ENCODE measurements at regions not wholly inside any gene's neighbourhood (a gene's known extent, or its start where the extent isn't known, plus 50 kb on each side); places are given as distances from the start of the nearest gene placed in this dataset.
A peak's percentile ranks its signal among the peaks of the same experiment; 100 is the strongest.

- no peaks in the 10 kb centered on the region for H3K27me3 ChIP-seq (replicated peaks in 1 of 4; ENCODE audit: control insufficient read depth in 3 of 4, extremely low read depth in 1 of 4, insufficient read depth in 3 of 4, low read length in 3 of 4)
- no peaks in the 10 kb centered on the region for H3K79me1 ChIP-seq (ENCODE audit: low read depth, low read length)
- H4K8ac ChIP-seq (ENCODE audit: extremely low read depth, insufficient read depth, low read length) = no peak overlapping the region
- no peak overlapping the region for H3K4me2 ChIP-seq (ENCODE audit: insufficient read depth in 1 of 2, low read depth in 2 of 2, low read length in 2 of 2)
- DNase-seq (ENCODE audit: low read depth in 1 of 2, low spot score in 2 of 2) (no peak), FAIRE-seq (no peak)
- H3K9me3 ChIP-seq (ENCODE audit: insufficient read depth in 2 of 2, low read depth in 1 of 2, low read length in 1 of 2) = no peaks in the 10 kb centered on the region
- H4K5ac ChIP-seq (ENCODE audit: insufficient read length, low read depth, low read length) = no peak overlapping the region
- H4K20me1 ChIP-seq (replicated peaks in 1 of 2; ENCODE audit: control insufficient read depth in 1 of 2, insufficient read depth in 2 of 2, low read length in 2 of 2) = no peaks in the 10 kb centered on the region
- no peak overlapping the region for H3K56ac ChIP-seq (replicated peaks; ENCODE audit: insufficient read length, low read depth, low read length)
- H3K14ac ChIP-seq (ENCODE audit: insufficient read length) = no peak overlapping the region
- H2AFZ ChIP-seq (ENCODE audit: low read length) = 0 out of 2 replicates have a peak overlapping the region, but pooled peaks have one; percentile 24
- peaks cover 6 to 11% (median 10%) of the 10 kb centered on the region in 4 experiments for H3K4me1 ChIP-seq (replicated peaks in 1 of 4; ENCODE audit: control insufficient read depth in 3 of 4, insufficient read depth in 4 of 4, low read length in 3 of 4)
- H2BK12ac ChIP-seq (ENCODE audit: low read depth, low read length) = 0 out of 2 replicates have a peak overlapping the region, but pooled peaks have one; percentile 42
- H2BK5ac ChIP-seq (ENCODE audit: low read depth, low read length) = 0 out of 2 replicates have a peak overlapping the region, but pooled peaks have one; percentile 19
- ChIA-PET CTCF (ENCODE audit: partially characterized antibody) (no interaction called here), POLR2A (ENCODE audit: partially characterized antibody) (no interaction called here)
- peak overlapping the region; percentile 82 for H2BK20ac ChIP-seq (ENCODE audit: low read length)
- 81% methylated on average over 11 of the region's 11 CpGs; no CpG with 5 or more reads in 1 of the 2 experiments for WGBS, 2 experiments (ENCODE audit: extremely low coverage in 1 of 2, insufficient coverage in 1 of 2, insufficient read length in 1 of 2, insufficient replicate concordance in 2 of 2, low coverage in 1 of 2, low lambda C conversion rate in 2 of 2, missing lambda C conversion rate in 1 of 2)
- no peak overlapping the region for H3K4me3 ChIP-seq (ENCODE audit: extremely low read depth in 1 of 4, insufficient read depth in 2 of 4, low read depth in 3 of 4, low read length in 4 of 4)
- H4K91ac ChIP-seq (replicated peaks; ENCODE audit: insufficient read length, low read length) = no peak overlapping the region
- no peak overlapping the region for H3K27ac ChIP-seq (ENCODE audit: low read depth, low read length)
- no peak overlapping the region for H2BK120ac ChIP-seq (replicated peaks; ENCODE audit: low read depth, low read length)
- no peaks in the 10 kb centered on the region for H3K36me3 ChIP-seq (ENCODE audit: control insufficient read depth in 2 of 4, insufficient read depth in 4 of 4, low read length in 3 of 4)
- no peak overlapping the region for H3K4ac ChIP-seq (replicated peaks; ENCODE audit: insufficient read length, low read depth, low read length)
- no peak overlapping the region for H2BK15ac ChIP-seq (ENCODE audit: low read length)
- no peak overlapping the region for H3K9ac ChIP-seq (replicated peaks in 1 of 4; ENCODE audit: extremely low read depth in 1 of 4, low read depth in 3 of 4, low read length in 3 of 4)
- no peak overlapping the region for H2AK5ac ChIP-seq (ENCODE audit: low read depth, low read length)
- H3K79me2 ChIP-seq (ENCODE audit: control insufficient read depth in 1 of 2, insufficient read depth in 2 of 2, low read length in 2 of 2) = no peaks in the 10 kb centered on the region
- H3K18ac ChIP-seq (ENCODE audit: extremely low read depth, low read length) = no peak overlapping the region; the same call in 1 of the 2 replicates
- no peaks in the 10 kb centered on the region for H3K23me2 ChIP-seq (ENCODE audit: low read depth, low read length)
- H3K23ac ChIP-seq (ENCODE audit: insufficient read length) = no peak overlapping the region
- TF ChIP-seq ATF2 (IDR thresholded peaks at IDR 0.05; ENCODE audit: low read length) = no peak
- no peak for TF ChIP-seq ATF3 (IDR thresholded peaks at IDR 0.05; ENCODE audit: insufficient read depth, low read depth, low read length)
- TF ChIP-seq TEAD4 (IDR thresholded peaks at IDR 0.05; ENCODE audit: low read depth, low read length) = no peak
- no peak for TF ChIP-seq HDAC6 (IDR thresholded peaks at IDR 0.05; ENCODE audit: low read depth, low read length)
- no peak for TF ChIP-seq SUZ12 (IDR thresholded peaks at IDR 0.05; ENCODE audit: low read length)
- TF ChIP-seq TBP (IDR thresholded peaks at IDR 0.05; ENCODE audit: low read depth, low read length) = no peak
- TF ChIP-seq CBX5 (IDR thresholded peaks at IDR 0.05; ENCODE audit: low read depth, low read length) = no peak
- TF ChIP-seq CEBPB (IDR thresholded peaks at IDR 0.05; ENCODE audit: low read depth, low read length) = no peak
- no peak for TF ChIP-seq GTF2F1 (IDR thresholded peaks at IDR 0.05; ENCODE audit: borderline replicate concordance, low read depth, low read length)
- TF ChIP-seq BACH1 (IDR thresholded peaks at IDR 0.05; ENCODE audit: low read length) = no peak
- TF ChIP-seq SAP30 (IDR thresholded peaks at IDR 0.05; ENCODE audit: insufficient read depth, insufficient replicate concordance, low read length) = no peak
- TF ChIP-seq RXRA (IDR thresholded peaks at IDR 0.05; ENCODE audit: insufficient read depth, low read depth, low read length) = no peak
- TF ChIP-seq JUND (IDR thresholded peaks at IDR 0.05; ENCODE audit: low read length) = no peak
These were observed 222.2 kb upstream of the NRP1 start for GRCh38 chr10:33556620-33557019.

Measured in H1 (cell line).